COLO668 (cell line): ENCODE measurements at regions not wholly inside any gene's neighbourhood (a gene's known extent, or its start where the extent isn't known, plus 50 kb on each side); places are given as distances from the start of the nearest gene placed in this dataset.

ENCODE experiments used
- DNase-seq: peaks from one replicate; lab custom pipeline; 2025; ENCODE audit not compliant: unreplicated experiment; lab: John Stamatoyannopoulos, UW

- no peak for DNase-seq
Measured at GRCh38 chr4:149296503-149296902, 519.1 kb downstream of the IQCM start.

DNA sequence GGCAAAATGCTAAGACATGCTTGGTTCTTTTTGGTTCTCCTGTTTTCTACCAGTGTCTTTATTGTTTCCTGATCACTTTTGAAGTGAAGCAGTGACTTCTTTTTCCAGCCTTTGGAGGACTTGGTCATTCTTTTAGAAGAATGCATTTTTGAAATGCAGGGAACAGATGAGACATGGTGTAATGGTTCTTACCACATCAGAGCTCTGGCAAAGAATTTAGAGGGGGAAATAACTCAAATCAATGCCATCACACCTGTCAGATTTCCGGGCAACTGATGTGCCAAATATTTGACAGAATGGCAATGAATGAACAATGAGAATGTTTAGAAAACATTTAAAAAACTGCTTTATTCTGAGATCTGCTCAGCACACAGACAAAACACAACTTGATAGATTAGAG is 519.6 kb downstream of the IQCM start:
- no peak for DNase-seq

GRCh38 chr4:149294601-149295000 is 521.0 kb downstream of the IQCM start:
- no peak for DNase-seq

DNA sequence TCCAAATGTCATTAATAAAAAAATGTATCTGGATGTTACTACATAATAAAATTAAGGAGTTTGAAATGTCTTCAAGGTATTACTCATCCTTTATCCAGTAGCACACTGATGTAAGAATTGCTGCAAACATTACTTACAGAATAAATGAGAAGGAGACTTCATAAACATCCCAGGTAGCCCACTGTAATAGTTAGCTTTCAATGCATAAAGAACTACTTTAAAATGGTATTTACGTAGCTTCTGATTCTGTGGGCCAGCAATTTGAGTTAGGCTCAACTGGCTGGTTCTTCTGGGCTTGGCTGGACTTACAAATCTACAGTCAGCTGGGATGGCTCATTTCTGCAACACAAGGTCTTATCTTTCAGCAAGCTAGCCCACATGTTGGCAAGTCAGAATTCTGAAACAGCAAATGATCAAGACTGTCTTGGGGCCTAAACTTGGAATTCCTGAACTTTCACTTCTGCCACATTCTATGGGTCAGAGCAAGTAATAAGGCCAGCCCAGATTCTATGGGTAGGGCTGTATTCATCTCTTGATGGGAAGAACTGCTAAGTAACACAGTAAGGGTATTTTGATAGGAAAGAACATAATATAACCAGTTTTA is 522.5 kb downstream of the IQCM start:
- no peak for DNase-seq

GRCh38 chr4:149292425-149293007 is 523.1 kb downstream of the IQCM start:
- DNase-seq: no peak

DNA sequence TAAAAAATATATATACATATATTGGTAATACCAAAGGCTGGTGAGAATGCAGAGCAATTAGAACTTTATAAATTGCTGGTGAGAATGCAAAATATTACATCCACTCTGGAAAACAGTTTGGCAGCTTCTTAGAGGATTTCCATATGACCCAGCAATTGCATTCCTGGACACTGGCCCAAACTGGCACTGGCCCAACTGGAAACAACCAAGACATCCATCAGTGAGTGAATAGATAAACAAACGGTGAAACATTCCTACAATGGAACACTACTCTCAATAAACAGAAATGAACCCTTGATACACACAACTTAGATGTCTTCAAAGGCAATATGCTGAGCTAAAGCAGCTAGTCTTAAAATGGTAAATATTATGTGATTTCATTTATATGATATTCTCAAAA is 524.2 kb downstream of the IQCM start:
- no peak for DNase-seq

GRCh38 chr4:149280806-149281205 is 534.8 kb downstream of the IQCM start:
- no peak for DNase-seq

DNA sequence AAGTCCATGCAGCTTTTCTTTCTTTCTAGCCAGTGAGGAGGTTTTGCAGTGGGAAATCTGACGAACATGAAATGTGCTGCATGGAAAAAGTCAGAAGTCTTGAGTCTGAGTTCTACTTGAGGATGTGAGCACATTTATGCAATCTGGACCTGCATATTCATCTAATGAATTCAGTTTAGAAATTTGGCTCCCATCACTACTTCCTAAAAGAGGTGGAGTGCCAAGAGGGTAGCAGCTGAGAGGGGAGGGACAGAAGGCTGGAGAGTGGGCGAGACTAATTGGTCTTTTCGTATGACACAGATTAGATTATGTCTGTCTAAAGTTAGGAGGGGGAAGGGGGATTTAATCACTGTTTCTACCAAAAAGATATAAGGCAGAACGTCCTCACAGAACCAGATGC is 535.9 kb downstream of the IQCM start:
- DNase-seq: no peak

- no peak for DNase-seq
Measured at GRCh38 chr4:149279331-149279730, 536.3 kb downstream of the IQCM start.

DNA sequence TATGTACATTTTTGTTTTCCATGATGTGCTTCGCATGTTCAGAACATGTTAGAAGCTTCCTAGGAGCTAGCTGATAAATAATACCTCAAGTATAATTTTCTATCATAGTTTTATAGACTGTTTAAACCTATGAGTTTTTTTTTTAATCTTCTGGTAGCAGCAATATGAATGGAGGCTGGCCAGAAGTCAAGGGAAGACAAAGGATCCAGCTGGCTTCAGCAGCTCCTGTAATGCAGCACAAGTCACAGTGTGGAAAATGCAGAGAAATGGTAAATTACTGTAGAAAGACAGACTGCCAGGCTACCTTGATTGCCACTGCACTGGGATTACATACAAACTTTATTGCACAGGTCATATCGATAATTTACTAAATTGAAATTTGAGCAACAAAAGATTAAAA is 537.9 kb downstream of the IQCM start:
- no peak for DNase-seq

GRCh38 chr4:149269835-149270234 is 545.8 kb downstream of the IQCM start:
- no peak for DNase-seq

- no peak for DNase-seq
Measured at GRCh38 chr4:149266301-149266700, 549.3 kb downstream of the IQCM start.

- no peak for DNase-seq
Measured at GRCh38 chr4:149265645-149266044, 550.0 kb downstream of the IQCM start.

DNA sequence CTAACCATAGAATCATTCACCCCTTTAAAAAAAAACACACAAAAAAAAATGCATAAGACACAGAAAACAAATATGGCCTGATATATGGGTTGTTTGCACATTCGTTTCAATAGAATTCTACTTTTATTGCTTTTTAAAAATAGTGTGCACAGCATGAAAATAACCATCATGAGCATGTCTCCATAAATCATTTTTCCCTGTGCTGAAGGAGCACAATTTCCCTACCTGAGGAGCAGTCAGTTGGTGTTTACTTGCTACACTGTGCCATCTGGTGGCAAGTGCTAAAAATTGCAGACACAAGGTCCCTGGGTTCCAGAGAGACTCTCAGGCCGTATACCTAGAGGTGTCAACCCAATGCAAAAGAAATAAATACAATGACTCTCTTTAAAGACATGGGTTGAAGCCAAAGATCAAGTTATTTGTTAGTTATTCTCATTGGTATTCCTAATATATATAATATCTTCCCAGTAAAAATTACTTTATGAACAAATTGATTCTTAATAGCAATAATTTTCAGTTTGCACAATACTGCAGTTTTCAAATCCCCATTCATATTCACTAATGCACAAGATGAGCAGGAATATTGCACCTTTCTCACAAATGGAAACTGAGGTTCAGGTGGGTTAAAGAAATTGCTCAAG is 551.4 kb downstream of the IQCM start:
- peak; percentile 8 for DNase-seq

GRCh38 chr4:149248191-149248764 is 567.4 kb downstream of the IQCM start:
- no peak for DNase-seq

DNA sequence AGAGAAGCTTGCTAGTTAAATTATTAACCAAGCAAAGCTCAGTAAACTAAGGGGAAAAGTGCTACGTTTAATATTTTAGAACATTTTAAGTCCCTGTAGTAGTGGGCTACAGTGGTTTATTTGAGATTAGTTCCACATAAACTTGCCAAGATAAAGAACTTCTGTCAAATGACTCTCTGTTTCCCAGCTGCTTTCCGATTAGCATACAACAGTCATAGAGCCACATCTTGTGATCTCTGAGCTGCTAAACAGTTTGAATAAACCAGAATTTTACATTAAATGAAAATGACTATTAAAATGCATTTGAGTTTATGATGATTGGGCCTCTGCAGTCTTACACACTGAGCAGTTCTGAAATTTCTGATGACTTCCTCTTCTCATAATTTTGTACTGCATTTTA is 568.5 kb downstream of the IQCM start:
- DNase-seq: no peak

- no peak for DNase-seq
Measured at GRCh38 chr4:149245333-149245732, 570.3 kb downstream of the IQCM start.

- no peak for DNase-seq
Measured at GRCh38 chr4:149238097-149238496, 577.5 kb downstream of the IQCM start.

DNA sequence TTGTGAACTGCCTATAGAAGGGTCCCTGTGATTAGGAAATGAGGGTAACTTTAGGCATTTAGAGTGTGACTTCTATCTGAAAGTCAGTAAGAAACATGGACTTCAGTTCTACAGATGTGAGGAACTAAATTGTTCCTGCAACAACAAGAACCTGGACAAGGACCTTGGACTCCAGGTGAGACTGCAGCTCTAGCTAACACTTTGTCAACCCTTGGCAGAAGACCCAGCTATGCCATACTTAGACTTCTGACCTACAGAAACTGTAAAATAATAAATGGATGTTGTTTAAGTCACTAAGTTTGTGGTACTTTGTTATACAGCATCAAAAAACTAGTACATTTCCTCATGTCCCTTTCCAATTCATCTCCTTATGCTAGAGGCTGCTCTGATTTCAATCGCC is 580.8 kb downstream of the IQCM start:
- no peak for DNase-seq

DNA sequence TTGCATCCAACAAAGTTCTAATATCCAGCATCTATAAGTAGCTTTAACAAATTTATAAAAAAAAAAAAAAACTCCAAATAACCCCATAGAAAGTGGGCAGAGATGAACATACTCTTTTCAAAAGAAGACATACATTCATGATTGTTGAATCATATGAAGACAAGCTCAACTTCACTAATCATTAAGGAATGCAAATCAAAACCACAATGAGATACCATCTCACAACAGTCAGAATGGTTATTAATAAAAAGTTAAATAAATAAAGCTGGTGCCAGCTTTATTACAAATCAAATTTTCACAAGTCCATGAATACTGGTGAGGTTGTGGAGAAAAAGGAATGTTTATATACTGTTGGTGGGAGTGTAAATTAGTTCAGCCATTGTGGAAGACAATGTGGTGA is 592.0 kb downstream of the IQCM start:
- DNase-seq: no peak

DNA sequence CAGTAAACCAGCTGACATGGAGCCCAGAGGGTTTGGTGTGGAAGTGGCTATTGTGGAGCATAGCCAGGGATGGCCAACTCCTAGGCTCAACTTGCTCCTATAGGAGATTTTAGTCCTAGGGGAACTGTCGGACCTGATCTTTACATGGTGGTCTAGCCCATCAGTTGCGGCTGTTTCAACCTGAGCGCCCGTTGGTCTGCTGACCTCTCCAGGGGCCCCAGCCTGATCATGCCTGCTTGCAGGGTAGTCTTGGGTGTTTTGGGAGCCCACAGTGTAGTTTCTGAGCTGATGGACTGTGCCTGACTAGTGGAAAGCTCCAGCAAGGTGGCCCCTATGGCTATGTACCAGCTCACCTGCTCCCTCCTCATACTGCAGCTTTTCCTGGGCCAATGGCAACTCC is 597.0 kb downstream of the IQCM start:
- DNase-seq: no peak

GRCh38 chr4:149214301-149214700 is 601.3 kb downstream of the IQCM start:
- no peak for DNase-seq
